ENCODE measurements at regions not wholly inside any gene's neighbourhood (a gene's known extent, or its start where the extent isn't known, plus 50 kb on each side); places are given as distances from the start of the nearest gene placed in this dataset.

DNA sequence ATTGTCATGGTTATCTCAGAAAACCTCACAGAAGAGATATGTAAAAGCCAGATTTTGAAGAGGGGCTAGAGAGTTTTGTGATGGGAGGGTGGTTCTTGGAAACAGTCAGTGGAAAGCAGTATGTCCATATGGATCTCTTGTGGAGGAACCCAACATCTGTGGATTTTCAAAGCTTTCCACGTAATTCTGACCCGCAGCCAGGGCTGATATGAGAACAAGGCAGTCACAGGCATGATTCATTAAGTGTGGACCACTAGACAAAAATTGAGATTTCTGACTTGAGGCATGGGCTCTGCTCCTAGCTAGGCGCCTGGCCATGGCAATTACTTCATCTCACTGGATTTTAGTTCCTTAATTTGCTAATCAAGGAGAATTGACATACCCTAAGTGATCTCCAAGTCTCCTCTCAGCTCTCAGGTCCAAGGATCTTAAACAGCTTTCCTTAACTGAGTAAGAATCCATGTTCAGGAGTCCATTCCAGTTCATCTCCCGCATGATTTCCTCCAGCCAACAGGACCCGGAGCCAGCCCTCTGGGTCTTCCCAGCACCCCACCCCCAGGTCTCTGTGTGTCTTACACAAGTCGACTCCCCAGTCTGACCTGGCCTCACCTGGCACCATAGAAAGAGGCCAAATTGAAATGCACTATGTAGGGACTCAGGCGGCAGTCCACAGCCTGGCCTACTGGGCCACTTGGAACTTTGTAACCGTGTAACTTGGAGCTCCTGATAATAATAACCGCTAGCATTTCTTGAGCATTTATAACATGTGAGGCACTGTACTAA lies 176.3 kb upstream of the PARP11 start:
- no peak for DNase-seq (ENCODE audit: low read depth)

DNA sequence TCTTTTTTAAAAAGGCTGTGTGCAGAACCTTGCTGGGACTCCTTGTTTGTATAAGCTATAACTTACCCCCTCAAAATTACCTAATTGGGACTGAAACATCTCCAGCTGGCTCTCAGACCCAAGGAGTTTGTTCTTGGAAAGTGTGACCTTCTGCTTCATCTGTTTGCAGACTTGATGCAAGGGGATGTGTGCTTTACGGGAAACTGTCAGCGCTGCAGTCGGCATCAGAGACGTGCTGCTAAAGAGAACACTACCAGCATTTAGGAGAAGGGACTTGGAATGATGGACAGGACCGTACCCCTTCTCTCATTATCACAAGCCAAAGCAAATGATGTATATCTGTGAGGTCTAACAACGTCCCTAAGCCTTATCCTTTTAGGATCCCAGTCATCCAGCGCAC lies 174.2 kb upstream of the PARP11 start:
- DNase-seq (ENCODE audit: low read depth), result no peak

DNA sequence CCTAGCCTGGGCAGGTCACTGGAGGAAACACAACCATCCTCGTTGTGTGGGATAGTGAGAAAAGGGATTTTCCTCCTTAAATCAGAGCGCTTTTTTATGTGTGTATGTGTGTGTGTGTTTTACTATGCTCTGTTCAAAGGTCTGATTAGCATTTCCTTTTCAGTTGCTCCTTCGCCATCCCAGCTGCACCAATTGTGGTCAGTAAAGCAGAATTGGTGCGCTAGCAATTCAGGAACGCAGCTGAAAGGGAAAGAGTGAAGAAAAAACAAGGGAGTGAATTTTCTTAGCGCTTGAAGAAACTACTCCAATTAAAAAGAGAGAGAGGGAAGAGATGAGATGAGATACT lies 173.3 kb upstream of the PARP11 start:
- DNase-seq (ENCODE audit: low read depth), result no peak

DNA sequence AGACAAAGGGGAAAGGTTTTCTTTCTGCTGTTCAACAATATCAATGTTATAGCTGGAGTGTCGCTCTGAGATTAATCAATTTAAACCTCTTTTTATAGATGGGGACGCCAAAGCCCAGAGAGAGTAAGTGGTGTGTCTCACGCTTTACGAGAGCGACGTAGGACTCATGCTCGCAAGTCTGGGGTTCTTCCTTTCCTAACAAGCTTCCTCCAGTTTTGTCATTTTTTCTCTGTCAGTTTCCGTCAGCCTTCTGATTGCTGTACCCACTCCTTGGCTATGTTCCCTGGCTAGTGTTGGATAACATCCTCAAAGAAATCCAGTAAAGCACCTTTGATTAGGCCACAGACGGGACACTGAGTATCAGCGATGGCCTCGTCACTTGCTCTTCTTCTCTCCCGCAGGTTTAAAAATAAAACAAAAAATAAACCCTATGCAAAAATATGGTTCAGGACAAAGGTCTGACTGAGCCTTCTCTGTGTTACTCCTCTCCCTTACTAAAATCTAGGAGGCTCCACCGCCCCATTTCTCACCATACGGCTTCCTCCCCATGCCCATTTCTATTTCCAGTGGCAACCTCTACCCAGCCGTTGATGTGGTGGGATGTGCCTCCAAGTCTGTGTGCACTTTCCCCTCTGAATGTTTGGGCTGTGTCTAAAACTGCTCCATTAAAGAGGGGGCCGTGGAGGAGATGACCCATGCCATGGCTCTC lies 172.7 kb upstream of the PARP11 start:
- no peak for DNase-seq (ENCODE audit: low read depth)

DNA sequence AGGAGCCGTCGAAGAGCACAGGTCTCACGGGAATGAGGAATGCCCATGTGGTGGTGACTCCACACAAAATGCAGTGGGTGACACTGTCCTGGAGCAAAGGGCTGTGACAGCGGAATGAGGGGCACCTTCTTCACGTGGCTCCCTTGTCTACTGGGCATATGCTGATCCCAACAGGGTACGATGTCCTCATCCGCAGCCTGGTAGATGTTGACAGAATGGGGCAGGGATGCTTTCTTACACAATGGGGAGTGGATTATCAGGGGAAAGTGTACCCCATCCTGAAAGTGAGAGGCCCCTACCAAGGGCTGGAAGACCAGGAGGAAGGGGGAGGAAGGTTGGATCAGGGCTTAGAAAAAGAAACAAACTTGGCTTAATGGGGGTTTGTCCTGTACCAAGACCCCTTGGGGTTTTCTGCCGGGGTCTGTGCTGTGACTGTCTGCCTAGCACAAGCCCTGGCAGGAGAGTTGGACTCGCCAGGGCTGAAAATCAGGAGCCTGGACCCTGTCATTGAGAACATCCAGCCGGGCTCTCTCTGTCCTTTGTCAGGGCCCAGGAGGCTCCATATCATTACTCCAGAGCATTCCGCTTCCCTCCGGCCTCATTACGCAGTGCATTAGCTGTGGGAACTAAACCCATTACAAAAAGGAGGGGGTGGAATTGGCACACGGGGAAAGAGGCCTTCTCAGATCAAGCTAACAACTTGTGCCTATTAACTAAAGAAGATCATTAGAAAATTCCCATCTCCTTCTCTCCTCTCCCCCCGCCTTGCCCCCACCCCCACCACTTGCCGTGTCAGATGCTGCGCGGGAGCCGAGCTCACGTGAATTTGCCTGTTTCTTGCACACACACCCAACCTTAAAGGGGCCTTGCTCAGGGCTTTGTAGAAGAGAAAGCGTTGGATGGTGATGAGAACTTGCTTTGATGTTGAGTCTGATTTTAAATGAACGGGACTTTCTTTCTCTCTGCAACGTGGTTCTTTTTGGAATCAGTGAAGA lies 171.8 kb upstream of the PARP11 start:
- DNase-seq (ENCODE audit: low read depth), result no peak

DNA sequence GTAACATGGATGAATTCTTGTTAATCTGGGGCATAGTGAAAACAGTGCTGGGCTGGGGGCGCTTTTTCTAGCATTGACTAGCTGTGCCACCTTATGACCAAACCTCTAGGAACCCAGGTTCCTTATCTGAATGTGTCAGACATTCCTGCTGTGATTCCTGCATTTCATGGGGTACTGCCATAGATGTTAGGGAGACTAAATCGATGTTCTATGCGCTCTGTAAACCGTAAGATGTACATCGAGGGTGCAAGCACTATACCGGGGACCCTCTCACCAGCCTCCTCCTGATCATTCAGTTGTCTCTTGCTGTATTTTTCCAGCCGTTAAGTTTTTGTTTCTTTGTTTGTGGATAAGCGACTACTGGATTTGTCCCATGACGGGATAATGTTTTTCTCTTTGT lies 170.9 kb upstream of the PARP11 start:
- DNase-seq (ENCODE audit: low read depth), result no peak

DNA sequence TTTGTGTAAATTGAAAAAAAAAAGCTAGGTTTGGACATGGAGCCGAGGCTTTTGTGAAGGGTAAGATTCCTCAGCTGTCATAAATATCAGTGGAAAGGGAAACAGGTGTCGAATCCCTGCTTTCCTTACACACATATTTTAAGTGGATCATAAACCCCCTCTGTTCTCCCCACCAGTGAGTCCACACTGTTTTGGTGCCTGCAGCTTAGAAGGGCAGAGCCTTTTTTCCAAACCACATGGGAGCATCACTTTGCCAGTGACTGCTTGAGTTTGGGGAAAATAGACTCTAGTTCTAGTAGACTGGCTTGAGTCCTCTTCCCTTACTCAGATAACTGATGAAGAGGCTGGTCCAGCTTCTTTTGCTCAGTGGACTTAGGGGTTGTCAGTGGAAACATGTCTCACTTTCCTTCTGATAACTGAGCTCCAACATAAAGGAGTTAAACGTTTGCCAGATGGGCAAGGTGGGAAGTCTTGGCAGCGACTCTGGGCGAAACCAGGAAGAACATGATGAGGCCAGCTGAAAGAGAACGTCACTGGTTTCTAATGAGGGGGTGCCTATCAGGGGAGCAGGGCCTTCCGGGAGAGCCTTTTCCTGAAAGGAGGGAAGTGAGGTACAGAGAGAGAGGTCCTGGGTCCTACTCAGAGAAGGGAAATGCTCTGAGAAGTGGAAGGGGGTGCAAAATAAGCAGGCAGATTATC lies 168.1 kb upstream of the PARP11 start:
- DNase-seq (ENCODE audit: low read depth), result no peak

DNA sequence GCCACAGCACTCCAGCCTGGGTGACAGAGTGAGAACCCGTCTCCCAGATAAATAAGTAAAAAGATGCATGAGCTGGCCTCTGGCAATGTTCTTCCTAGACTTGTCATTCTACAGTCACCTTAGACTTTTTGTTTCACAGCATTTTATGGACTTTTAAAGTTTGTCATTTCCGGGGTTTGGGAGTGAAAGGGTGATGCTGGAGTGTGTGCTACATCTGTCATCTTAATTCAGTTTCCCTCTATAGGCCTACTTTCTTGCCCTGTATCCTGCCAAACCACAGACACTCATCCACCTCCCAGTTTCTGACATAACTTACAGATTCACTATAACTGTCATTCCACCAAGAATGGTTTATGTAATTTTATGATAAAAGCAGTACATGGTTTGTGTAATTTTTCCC lies 166.7 kb upstream of the PARP11 start:
- no peak for DNase-seq (ENCODE audit: low read depth)

DNA sequence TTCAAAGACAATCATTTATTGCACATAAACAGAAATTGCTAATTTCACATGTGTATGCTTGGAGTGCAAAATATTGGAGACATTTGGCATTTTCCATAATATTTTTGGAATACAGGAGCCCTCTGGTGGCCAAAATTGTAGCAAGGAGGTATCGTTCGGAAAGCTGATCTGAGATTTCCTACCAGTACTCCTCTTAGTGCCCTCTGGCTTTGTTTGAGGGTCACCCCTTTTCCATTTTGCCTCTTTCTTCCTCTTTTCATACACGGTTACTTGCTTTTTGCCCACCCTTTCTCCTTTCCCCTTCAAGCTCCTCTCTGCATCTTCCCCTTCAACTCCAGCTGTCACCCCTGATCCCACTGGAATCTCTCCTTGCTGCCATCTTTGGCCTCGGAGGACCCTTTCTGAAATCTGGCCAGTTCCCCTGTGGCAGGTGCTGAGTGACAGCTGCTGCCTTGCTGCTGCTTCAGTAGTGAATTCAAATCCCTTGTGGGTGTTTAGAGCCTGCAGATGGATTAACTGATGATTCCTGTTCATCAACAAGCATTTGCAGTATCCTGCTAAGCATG lies 164.6 kb upstream of the PARP11 start:
- DNase-seq (ENCODE audit: low read depth), result peak; percentile 23

DNA sequence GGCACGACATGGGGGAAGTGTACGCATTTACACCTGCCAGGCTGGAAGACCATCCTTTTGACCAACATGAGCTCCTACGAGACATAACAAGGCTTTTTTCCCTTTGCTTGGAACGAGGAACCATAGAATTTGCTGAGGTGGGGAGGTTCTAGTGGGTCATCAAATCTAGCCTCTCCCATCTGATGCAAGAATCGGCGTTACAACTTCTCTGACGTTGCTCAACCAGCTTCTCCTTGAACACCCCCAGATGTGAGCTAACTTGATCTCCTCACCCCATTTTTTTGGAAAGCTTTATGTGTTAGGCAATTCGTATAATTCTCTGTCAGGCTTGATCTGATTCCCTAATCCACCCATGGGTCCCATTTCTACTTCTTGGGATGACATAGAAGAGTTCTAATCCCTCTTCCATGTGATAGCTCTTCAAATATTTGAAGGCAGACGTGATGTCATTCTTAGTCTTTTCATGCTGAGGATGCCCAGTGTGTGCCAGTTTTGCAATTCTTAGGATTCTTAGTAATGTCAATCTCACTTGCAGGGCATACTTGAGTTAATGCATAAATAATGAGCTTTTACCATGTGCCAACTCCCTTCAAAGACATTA lies 163.6 kb upstream of the PARP11 start:
- no peak for DNase-seq (ENCODE audit: low read depth)

DNA sequence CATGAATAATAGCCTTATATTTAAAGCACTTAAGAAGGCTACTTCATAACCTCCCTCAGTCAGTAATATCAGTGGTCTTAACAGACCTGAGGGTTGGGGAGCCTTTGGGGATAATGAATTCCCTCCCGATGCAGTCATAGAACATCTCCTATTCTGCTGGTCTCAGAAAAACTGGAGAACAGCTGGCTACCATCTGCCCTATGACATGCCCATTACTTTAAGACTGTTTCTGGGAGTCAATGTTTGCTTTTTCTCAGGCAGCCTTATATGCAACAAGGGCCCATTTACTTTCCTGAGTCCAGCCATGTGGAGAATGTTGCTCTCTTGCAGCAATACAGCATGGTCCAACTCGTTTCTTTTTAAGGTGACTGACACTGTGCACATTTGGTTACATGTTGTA lies 161.7 kb upstream of the PARP11 start:
- peak; percentile 9 for DNase-seq (ENCODE audit: low read depth)

DNA sequence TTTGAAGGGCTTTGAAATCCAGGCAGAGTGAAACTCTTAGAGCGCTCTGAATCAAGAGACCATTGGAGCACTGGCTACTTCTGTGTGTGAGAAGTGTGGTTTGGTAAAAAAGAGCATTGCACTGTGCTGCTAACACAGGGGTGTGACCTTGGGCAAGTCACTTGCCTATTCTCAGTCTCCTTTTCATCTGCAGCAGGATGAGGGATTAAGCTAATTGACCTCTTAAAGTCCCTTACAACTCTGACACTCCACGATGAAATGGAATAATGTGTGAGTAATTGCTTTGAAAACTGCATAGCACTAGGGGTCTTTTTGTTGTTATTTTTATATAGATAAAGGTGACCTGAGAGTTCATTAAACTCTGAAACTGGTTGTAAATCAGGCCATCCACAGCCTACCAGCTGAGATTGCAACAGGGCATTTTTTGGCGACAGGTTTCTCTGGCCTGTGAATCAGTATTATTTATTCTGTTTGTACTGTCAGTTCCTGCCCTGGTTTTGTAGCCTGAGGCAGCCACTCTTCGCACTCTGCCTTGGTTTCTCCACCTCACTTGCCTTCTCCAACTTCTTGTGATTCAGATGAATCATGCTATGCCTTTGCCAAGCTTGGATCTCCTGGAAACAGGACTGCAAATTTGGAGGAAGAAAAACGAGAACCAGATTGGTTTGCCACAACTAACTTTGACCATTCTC lies 159.9 kb upstream of the PARP11 start:
- no peak for DNase-seq (ENCODE audit: low read depth)

DNA sequence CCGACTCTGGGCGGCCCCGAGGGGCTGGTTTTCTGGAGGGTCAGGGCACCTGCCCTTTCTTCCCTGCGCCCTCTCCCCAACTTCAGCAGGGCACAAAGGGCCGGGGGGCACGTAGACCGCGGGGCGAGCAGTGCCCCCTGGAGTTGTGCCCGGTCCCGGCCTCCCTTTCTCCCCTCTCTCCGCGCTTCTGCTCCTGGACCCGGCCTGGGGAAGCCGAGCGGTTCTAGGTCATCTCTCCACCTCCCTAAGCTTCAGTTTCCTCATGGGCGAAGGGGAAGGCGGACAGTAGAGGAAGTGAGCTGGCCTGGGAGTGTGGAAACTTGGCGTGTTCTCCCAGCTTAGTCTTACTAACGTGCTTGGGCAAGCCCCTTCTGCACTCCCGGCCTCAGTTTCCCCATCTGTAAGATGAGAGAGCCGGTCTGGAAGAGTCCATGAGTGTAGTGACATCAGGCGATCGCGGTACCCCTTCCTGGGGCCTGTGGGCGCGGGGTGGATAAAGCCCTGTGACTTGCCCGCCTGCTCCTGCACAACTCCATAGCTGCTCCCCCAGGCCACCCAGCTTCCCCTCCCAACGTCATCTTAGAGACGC lies 158.6 kb upstream of the PARP11 start:
- peak; percentile 10 for DNase-seq (ENCODE audit: low read depth)

DNA sequence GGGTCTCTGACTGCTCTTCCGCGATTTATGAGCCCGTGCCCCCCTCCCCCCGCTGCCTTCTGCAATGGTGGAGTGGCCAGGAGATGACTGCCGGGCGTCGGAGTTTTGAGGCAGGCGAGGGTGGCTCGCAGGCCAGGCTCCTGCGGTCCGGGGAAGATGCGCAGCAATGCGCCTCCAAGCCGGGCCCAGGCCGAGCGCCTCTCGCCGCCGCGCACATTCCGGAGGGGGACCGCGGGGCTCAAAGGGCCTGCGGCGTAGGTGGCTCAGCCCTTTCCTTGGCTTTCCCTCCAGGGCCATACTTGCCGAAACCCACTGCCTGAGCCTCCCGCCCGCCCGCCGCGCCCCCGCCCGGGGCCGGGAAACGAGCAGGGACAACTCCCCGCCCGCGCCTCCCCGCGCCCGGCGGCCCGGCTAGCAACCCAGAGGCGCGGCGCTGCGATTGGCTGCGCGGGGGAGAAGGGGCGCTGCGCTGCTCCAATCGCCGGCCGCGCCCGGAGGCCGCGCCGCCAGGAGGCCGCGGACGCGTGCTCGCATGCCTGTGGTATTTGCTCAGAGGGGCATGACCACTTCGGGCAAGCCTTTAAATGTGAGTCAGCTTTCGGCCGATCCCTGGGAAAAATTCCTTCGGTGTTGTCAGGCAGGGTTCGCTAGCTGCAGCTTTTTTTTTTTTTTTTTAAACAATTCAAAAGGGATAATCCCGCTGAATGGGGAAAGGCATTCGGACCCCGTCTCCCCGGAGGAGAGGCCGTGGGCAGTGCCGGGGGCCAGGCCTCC lies 157.9 kb upstream of the PARP11 start:
- DNase-seq (ENCODE audit: low read depth), result peak; percentile 93

DNA sequence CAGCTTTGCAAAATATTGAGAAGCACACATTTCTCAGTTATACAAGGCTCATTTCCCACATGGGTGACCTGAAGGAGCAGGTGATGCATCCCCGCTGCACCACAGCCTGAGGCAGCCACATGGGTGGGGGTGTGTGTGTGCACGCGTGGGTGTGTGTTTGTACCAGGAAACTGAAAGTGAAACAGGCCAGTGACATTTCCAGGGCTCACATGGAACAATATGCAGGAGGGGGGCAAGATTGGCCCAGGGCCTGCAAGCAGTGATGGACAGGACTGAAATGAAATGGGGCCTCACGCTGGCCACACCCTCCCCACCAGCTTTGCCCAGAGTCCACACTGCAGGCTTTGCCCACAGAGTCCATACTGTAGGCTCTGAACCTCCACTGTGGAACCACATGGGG lies 154.2 kb upstream of the PARP11 start:
- DNase-seq (ENCODE audit: low read depth), result peak; percentile 10

DNA sequence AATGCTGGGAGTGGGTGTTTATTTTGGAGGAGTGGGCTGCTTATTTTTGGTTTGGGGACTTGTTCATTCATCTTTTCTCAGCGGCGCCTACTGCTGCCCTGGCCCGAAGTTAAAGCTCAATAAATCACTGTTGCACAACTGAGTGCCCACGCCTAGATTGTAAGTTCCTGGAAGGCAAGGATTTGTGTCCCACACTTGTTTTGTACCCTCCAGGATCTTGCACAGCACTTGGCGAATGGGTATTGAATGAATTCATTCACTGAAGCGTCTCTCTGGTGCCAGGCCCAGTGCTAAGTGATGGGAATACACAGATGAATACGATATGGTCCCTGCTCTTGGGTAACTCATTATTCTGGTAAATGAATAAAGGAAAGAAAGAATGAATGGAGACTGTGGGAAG lies 153.3 kb upstream of the PARP11 start:
- DNase-seq (ENCODE audit: low read depth), result no peak

DNA sequence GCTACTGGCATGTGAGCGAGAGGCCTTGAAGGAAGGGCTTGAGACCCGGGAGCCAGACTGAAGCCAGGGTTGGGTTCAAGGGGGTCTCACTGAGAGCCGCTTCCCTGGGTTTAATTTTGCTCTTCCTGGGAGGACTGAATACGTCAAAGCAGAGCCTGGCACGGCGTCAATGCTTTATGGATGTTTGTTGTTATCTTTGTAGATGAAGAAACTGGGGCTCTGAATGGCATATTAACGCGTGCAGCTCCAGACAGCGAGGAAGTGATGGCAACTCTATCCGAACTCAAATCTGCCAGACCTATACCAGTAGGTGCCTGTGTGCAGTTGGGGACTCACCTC lies 152.8 kb upstream of the PARP11 start:
- no peak for DNase-seq (ENCODE audit: low read depth)

DNA sequence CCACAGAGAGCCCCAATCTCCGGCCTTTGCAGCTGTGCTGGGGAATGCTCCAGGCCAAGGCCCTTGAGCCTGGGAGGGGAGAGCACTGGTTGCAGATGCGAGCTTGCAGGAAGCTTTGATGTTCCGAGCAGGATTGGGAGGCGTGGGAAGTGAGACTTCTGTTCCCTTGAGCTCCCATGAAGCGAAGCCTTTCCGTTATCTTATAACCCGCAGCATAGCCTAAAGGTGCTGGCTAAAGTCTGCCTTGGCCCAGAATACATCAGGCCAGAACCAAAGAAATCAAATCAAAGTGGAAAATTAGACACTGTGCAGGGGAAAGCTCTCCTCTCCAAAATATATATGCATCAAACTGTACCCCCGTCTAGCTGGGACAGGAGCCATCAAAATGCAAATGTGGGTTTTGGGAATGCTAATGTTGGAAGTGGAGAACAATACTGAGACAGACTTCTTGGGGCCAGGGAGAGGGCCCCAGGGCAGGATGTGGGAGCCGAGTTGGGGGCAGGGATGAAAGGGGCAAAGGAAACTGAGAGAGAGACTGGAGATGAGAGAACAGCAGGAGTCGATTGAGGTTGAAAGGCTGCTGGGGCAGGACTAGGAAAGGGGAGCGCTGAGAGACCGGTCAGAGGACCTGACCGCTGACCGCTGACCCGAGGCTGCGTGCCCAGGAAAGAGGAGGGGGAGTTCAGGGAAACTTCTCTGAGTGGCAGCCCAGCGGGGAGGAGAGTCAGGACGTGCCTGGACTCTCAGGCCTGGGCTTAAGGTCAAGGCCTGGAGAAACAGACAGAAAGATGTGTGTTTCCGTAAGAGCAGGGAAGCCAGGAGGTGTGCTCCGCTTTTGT lies 152.2 kb upstream of the PARP11 start:
- DNase-seq (ENCODE audit: low read depth), result no peak

Data from RPMI7951 (cell line).